ENCODE measurements at regions not wholly inside any gene's neighbourhood (a gene's known extent, or its start where the extent isn't known, plus 50 kb on each side); places are given as distances from the start of the nearest gene placed in this dataset.

GRCh38 chr5:28575368-28575767, 1537.0 kb upstream of the CDH9 start:
- no peak; the same call in 2 of the 3 replicates for ATAC-seq
- 0 out of 3 replicates have a peak, but pooled peaks cover 2% of the 10 kb centered on the region for H3K9me3 Mint-ChIP-seq

More at GRCh38 chr5:28575368-28575767, 1537.0 kb upstream of the CDH9 start:
- Mint-ChIP-seq H3K4me1 (no peaks in the 10 kb centered on the region), H3K36me3 (ENCODE audit: low read depth) (no peaks in the 10 kb centered on the region), H3K27ac (no peak overlapping the region), H3K4me3 (no peak overlapping the region), H3K27me3 (ENCODE audit: insufficient read depth, low read depth, poor library complexity) (no peaks in the 10 kb centered on the region)
- no peak for DNase-seq (ENCODE audit: low spot score)
- H3F3A ChIP-seq (replicated peaks; ENCODE audit: low read depth), result no peaks in the 10 kb centered on the region
- no peaks in the 10 kb centered on the region for H3K36me3 ChIP-seq (ENCODE audit: insufficient read depth)
- H3K27ac ChIP-seq (ENCODE audit: low read depth), result no peak overlapping the region
- H3K4me3 ChIP-seq, result no peak overlapping the region
- H4K20me1 ChIP-seq (replicated peaks; ENCODE audit: insufficient read depth), result no peaks in the 10 kb centered on the region
- no peaks in the 10 kb centered on the region for H3K4me1 ChIP-seq (ENCODE audit: insufficient read depth)
- peak overlapping the region; percentile 79; the same call in 1 of the 2 replicates for H2AFZ ChIP-seq
- no peaks in the 10 kb centered on the region for H3K27me3 ChIP-seq (ENCODE audit: insufficient read depth)
- H3K79me2 ChIP-seq (replicated peaks; ENCODE audit: insufficient read depth), result no peaks in the 10 kb centered on the region
- H3K4me2 ChIP-seq, result no peak overlapping the region
- no peaks in the 10 kb centered on the region for H3K9me2 ChIP-seq (ENCODE audit: insufficient read depth)
- no peak for TF ChIP-seq REST (IDR thresholded peaks at IDR 0.05; ENCODE audit: unreplicated experiment)
- no peak for TF ChIP-seq CTCF (conservative IDR thresholded peaks at IDR 0.05; ENCODE audit: low read depth in 2 of 2)
- no peak for TF ChIP-seq POLR2AphosphoS5 (IDR thresholded peaks at IDR 0.05; ENCODE audit: low read depth)
- TF ChIP-seq ZNF331 (CRISPR knock-in tag; IDR thresholded peaks at IDR 0.05; ENCODE audit: low read depth), result no peak
- TF ChIP-seq ZNF462 (CRISPR knock-in tag; IDR thresholded peaks at IDR 0.05), result no peak
- TF ChIP-seq ETS1 (IDR thresholded peaks at IDR 0.05), result no peak
- TF ChIP-seq NANOG (IDR thresholded peaks at IDR 0.05; ENCODE audit: borderline replicate concordance), result no peak
- no peak for TF ChIP-seq STAT1 (IDR thresholded peaks at IDR 0.05; ENCODE audit: unreplicated experiment)
- no peak for TF ChIP-seq EZH2 (IDR thresholded peaks at IDR 0.05; ENCODE audit: low read depth, unreplicated experiment)
- no peak for TF ChIP-seq EZH2phosphoT487 (IDR thresholded peaks at IDR 0.05; ENCODE audit: unreplicated experiment)
- TF ChIP-seq JUNB (IDR thresholded peaks at IDR 0.05; ENCODE audit: unreplicated experiment), result no peak
- no peak for TF ChIP-seq CREB1 (CRISPR knock-in tag; IDR thresholded peaks at IDR 0.05; ENCODE audit: low read depth)
- no peak for TF ChIP-seq ZNF114 (CRISPR knock-in tag; IDR thresholded peaks at IDR 0.05)

Measured in GM23338 (cell line).